MM.1S (cell line): ENCODE measurements at regions not wholly inside any gene's neighbourhood (a gene's known extent, or its start where the extent isn't known, plus 50 kb on each side); places are given as distances from the start of the nearest gene placed in this dataset.

Source experiments
- DNase-seq: peaks from one replicate; pipeline ENCODE4 v3.0.0-alpha.2; 2015
- H2AFZ ChIP-seq: fragments of 300-600 bp; sonication (generic); 2 replicates; pipeline ENCODE4 v1.6.0; 2016; ENCODE audit warnings: antibody characterized with exemption, low read length
- H3F3A ChIP-seq: fragments of 300-600 bp; sonication (generic); 2 replicates; pipeline ENCODE4 v1.6.1; 2016; ENCODE audit warnings: mild to moderate bottlenecking, antibody characterized with exemption, low read length, moderate library complexity, mixed read lengths; ENCODE audit not compliant: insufficient read depth
- H3K27ac ChIP-seq: fragments of 300-600 bp; sonication (generic); 2 replicates; pipeline ENCODE4 v1.5.1; 2016; ENCODE audit warnings: mild to moderate bottlenecking, low read length
- H3K27me3 ChIP-seq: fragments of 300-600 bp; sonication (generic); replicated peaks from 2 replicates; pipeline ENCODE4 v1.6.0; 2016; ENCODE audit warnings: low read length; ENCODE audit not compliant: insufficient read depth
- H3K36me3 ChIP-seq: fragments of 300-600 bp; sonication (generic); replicated peaks from 2 replicates; pipeline ENCODE4 v1.6.1; 2016; ENCODE audit warnings: mild to moderate bottlenecking, low read length, mixed read lengths; ENCODE audit not compliant: insufficient read depth
- H3K4me1 ChIP-seq: fragments of 300-600 bp; sonication (generic); 2 replicates; pipeline ENCODE4 v1.6.1; 2016; ENCODE audit warnings: low read length, mixed read lengths
- H3K4me2 ChIP-seq: fragments of 300-600 bp; sonication (generic); 2 replicates; pipeline ENCODE4 v1.6.0; 2016; ENCODE audit warnings: low read depth, low read length
- H3K4me3 ChIP-seq: fragments of 300-600 bp; sonication (generic); 2 replicates; pipeline ENCODE4 v1.5.1; 2016; ENCODE audit warnings: low read length, mixed read lengths
- H3K79me2 ChIP-seq: fragments of 300-600 bp; sonication (generic); 2 replicates; pipeline ENCODE4 v1.6.1; 2016; ENCODE audit warnings: mixed run types, low read length, mixed read lengths
- H3K9ac ChIP-seq: fragments of 300-600 bp; sonication (generic); 2 replicates; pipeline ENCODE4 v1.6.1; 2016; ENCODE audit warnings: low read length, mixed read lengths
- H3K9me2 ChIP-seq: fragments of 300-600 bp; sonication (generic); replicated peaks from 2 replicates; pipeline ENCODE4 v1.6.1; 2016; ENCODE audit warnings: mild to moderate bottlenecking, low read length, mixed read lengths; ENCODE audit not compliant: insufficient read depth
- H3K9me3 ChIP-seq: fragments of 300-600 bp; sonication (generic); replicated peaks from 2 replicates; pipeline ENCODE4 v1.6.1; 2016; ENCODE audit warnings: mild to moderate bottlenecking, low read length, mixed read lengths; ENCODE audit not compliant: insufficient read depth
- H4K20me1 ChIP-seq: fragments of 300-600 bp; sonication (generic); 2 replicates; pipeline ENCODE4 v1.6.1; 2016; ENCODE audit warnings: mild to moderate bottlenecking, low read length, moderate library complexity, mixed read lengths; ENCODE audit not compliant: insufficient read depth
- CTCF ChIP-seq: fragments of 300-600 bp; sonication (generic); IDR thresholded peaks from 2 replicates; pipeline ENCODE4 v1.5.1; 2016; ENCODE audit warnings: antibody characterized with exemption, low read length, mixed read lengths
- EZH2 ChIP-seq: fragments of 300-600 bp; sonication (generic); optimal IDR thresholded peaks from 2 replicates; pipeline ENCODE3; 2017; ENCODE audit warnings: low read depth, mild to moderate bottlenecking, antibody characterized with exemption, low read length, mixed read lengths
- EZH2phosphoT487 ChIP-seq: fragments of 300-600 bp; sonication (generic); IDR thresholded peaks from 2 replicates; pipeline ENCODE4 v1.6.1; 2018; ENCODE audit warnings: antibody characterized with exemption, low read length

DNA sequence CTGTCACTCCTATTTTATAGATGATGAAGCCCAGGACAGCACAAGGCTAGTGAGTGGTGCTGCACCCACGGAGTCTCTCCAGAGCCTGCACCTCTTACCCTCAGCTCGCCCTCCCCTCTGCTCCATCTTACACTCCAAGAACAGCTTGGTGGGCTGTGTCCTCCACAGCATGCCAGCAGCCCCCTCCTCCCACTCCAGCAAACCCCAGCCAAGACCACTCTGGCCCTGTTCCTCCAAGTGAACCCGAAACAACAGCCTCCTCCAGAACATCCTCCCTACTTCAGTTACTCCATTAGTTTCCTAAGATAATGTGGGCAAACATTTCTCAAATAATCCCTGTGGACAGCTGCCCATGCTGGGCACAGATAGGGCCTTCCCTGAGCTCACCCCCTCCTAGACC is 62.7 kb upstream of the KLF7 start:
- H3F3A ChIP-seq: no peaks in the 10 kb centered on the region
- no peak overlapping the region for H3K27ac ChIP-seq
- H3K9me3 ChIP-seq: no peaks in the 10 kb centered on the region
- no peaks in the 10 kb centered on the region for H3K4me1 ChIP-seq
- no peak for TF ChIP-seq CTCF
- TF ChIP-seq EZH2phosphoT487: no peak
- no peak for TF ChIP-seq EZH2
- H3K9me2 ChIP-seq: no peaks in the 10 kb centered on the region
- no peak overlapping the region for H3K9ac ChIP-seq
- H3K4me2 ChIP-seq: no peak overlapping the region
- H3K79me2 ChIP-seq: no peaks in the 10 kb centered on the region
- no peaks in the 10 kb centered on the region for H3K36me3 ChIP-seq
- no peaks in the 10 kb centered on the region for H3K27me3 ChIP-seq
- no peaks in the 10 kb centered on the region for H4K20me1 ChIP-seq
- DNase-seq: no peak
- no peak overlapping the region for H3K4me3 ChIP-seq
- no peak overlapping the region for H2AFZ ChIP-seq

GRCh38 chr2:207229161-207229560 is 63.4 kb upstream of the KLF7 start:
- Histone ChIP-seq H3K79me2 (no peaks in the 10 kb centered on the region), H3K4me1 (no peaks in the 10 kb centered on the region), H3K27ac (no peak overlapping the region), H3K4me2 (no peak overlapping the region), H3K9ac (no peak overlapping the region), H3K36me3 (no peaks in the 10 kb centered on the region), H2AFZ (no peak overlapping the region), H3K27me3 (no peaks in the 10 kb centered on the region), H3F3A (no peaks in the 10 kb centered on the region), H3K4me3 (no peak overlapping the region), H3K9me3 (no peaks in the 10 kb centered on the region), H3K9me2 (no peaks in the 10 kb centered on the region), H4K20me1 (no peaks in the 10 kb centered on the region)
- DNase-seq: no peak
- TF ChIP-seq EZH2phosphoT487 (no peak), CTCF (no peak), EZH2 (no peak)

DNA sequence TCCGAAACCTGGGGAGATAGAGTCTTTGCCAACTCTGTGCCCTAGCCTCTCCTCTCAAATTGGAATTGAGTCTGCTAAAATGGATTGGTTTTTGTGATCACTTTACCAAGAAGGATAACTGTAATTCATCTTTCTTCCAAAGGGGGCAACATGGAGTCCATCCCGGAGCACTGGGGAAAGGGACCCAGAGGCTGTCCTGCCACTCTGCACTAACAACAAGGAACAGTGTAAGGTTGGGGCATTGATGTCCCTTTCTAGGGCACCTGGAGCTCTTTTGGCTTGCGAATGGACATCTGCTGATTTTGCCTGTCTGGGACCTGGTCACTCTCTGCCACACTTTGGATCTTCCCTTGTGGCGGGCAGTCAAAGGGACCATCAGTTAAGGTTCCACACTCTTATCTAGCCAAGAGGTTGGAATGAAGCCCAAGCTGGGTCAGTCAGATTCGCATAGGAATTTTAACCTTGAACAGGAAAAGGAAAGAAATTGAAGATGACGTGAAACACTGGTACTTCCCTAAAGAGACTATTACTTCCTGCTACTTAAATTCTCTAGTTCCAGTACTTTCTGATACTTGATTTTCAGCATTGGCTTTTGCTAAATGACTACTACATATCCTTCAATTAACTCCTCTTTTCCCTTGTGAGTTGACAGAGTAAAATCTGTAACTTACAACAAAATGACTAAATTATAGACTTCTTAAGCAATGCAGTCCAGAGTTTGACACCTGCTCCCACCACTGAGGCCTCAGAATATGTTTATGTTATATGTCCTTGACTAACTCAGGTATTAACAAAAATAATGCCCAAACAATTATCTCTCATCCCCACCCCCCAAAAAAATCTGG is 64.7 kb upstream of the KLF7 start:
- DNase-seq: peak; percentile 15
- H2AFZ ChIP-seq: no peak overlapping the region

More for the DNA sequence above, 64.7 kb upstream of the KLF7 start:
- Histone ChIP-seq H4K20me1 (no peaks in the 10 kb centered on the region), H3K9me3 (no peaks in the 10 kb centered on the region), H3K27ac (no peak overlapping the region), H3F3A (no peaks in the 10 kb centered on the region), H3K27me3 (no peaks in the 10 kb centered on the region), H3K4me1 (no peaks in the 10 kb centered on the region), H3K4me2 (no peak overlapping the region), H3K36me3 (no peaks in the 10 kb centered on the region), H3K9ac (no peak overlapping the region), H3K9me2 (no peaks in the 10 kb centered on the region), H3K4me3 (no peak overlapping the region), H3K79me2 (no peaks in the 10 kb centered on the region)
- TF ChIP-seq CTCF (peak; percentile 52), EZH2phosphoT487 (no peak)
